H1 (cell line): ENCODE measurements at regions not wholly inside any gene's neighbourhood (a gene's known extent, or its start where the extent isn't known, plus 50 kb on each side); places are given as distances from the start of the nearest gene placed in this dataset.

Experiments used
- HDAC2 ChIP-seq, 2 experiments: fragments of 300-600 bp in 1 of 2; sonication (generic) in 1 of 2; IDR thresholded peaks; 2 replicates each; pipeline ENCODE4 v1.6.1; 2011 to 2012; ENCODE audit warnings: low read depth in 2 of 2, low read length in 2 of 2, mild to moderate bottlenecking in 2 of 2, moderate library complexity in 2 of 2, borderline replicate concordance in 1 of 2, inconsistent platforms in 1 of 2
- KDM5A ChIP-seq: fragments of 200-600 bp; IDR thresholded peaks from 2 replicates; pipeline ENCODE4 v1.7.1; 2012; ENCODE audit warnings: mild to moderate bottlenecking, low read length, inconsistent platforms, mixed read lengths
- POLR2A ChIP-seq, 2 experiments: IDR thresholded peaks; 1 replicate in 1 of 2; 2 replicates in 1 of 2; pipeline ENCODE4 v1.6.1; 2011; ENCODE audit warnings: low read depth in 2 of 2, low read length in 2 of 2, mild to moderate bottlenecking in 2 of 2; ENCODE audit errors: control extremely low read depth in 1 of 2
- SAP30 ChIP-seq: fragments of 300-600 bp; sonication (generic); IDR thresholded peaks from 2 replicates; pipeline ENCODE4 v1.7.1; 2012; ENCODE audit warnings: low read length, moderate library complexity, mild to moderate bottlenecking, inconsistent platforms; ENCODE audit not compliant: insufficient read depth, insufficient replicate concordance
- SIRT6 ChIP-seq: IDR thresholded peaks from one replicate; pipeline ENCODE4 v1.7.1; 2012; ENCODE audit warnings: low read length, inconsistent platforms
- SRF ChIP-seq: IDR thresholded peaks from 2 replicates; pipeline ENCODE4 v1.6.1; 2011; ENCODE audit warnings: mild to moderate bottlenecking, low read depth, low read length, moderate library complexity
- TF ChIP-seq, protein P1 (sequence below): fragments of 300-600 bp; sonication (generic); IDR thresholded peaks from 2 replicates; pipeline ENCODE4 v1.7.1; 2012; ENCODE audit warnings: low read length, moderate library complexity, mild to moderate bottlenecking, inconsistent platforms; ENCODE audit not compliant: insufficient replicate concordance
- TF ChIP-seq, protein P2 (sequence below): IDR thresholded peaks from 2 replicates; pipeline ENCODE4 v1.6.1; 2012; ENCODE audit warnings: inconsistent platforms

DNA sequence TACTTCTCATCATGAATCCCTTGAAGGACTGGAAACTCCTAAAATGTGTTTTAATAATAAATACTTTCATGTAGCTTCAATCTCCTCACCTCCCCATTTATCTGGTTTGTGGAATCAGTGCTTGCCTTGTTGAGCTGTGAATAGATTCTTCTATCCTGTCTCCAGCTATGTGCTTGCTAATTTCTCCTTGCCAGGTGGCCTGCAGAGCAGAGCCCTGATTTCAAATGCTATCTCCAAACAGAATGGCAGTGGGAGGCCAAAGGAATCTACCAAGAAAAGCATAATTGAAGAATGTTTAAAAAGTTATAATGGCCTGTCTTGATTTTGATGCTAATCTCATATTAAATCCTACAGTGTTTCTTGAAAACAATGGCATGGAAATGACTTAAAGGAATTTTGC is 309.3 kb upstream of the CHORDC1 start (continued):
- TF ChIP-seq, protein P1, sequence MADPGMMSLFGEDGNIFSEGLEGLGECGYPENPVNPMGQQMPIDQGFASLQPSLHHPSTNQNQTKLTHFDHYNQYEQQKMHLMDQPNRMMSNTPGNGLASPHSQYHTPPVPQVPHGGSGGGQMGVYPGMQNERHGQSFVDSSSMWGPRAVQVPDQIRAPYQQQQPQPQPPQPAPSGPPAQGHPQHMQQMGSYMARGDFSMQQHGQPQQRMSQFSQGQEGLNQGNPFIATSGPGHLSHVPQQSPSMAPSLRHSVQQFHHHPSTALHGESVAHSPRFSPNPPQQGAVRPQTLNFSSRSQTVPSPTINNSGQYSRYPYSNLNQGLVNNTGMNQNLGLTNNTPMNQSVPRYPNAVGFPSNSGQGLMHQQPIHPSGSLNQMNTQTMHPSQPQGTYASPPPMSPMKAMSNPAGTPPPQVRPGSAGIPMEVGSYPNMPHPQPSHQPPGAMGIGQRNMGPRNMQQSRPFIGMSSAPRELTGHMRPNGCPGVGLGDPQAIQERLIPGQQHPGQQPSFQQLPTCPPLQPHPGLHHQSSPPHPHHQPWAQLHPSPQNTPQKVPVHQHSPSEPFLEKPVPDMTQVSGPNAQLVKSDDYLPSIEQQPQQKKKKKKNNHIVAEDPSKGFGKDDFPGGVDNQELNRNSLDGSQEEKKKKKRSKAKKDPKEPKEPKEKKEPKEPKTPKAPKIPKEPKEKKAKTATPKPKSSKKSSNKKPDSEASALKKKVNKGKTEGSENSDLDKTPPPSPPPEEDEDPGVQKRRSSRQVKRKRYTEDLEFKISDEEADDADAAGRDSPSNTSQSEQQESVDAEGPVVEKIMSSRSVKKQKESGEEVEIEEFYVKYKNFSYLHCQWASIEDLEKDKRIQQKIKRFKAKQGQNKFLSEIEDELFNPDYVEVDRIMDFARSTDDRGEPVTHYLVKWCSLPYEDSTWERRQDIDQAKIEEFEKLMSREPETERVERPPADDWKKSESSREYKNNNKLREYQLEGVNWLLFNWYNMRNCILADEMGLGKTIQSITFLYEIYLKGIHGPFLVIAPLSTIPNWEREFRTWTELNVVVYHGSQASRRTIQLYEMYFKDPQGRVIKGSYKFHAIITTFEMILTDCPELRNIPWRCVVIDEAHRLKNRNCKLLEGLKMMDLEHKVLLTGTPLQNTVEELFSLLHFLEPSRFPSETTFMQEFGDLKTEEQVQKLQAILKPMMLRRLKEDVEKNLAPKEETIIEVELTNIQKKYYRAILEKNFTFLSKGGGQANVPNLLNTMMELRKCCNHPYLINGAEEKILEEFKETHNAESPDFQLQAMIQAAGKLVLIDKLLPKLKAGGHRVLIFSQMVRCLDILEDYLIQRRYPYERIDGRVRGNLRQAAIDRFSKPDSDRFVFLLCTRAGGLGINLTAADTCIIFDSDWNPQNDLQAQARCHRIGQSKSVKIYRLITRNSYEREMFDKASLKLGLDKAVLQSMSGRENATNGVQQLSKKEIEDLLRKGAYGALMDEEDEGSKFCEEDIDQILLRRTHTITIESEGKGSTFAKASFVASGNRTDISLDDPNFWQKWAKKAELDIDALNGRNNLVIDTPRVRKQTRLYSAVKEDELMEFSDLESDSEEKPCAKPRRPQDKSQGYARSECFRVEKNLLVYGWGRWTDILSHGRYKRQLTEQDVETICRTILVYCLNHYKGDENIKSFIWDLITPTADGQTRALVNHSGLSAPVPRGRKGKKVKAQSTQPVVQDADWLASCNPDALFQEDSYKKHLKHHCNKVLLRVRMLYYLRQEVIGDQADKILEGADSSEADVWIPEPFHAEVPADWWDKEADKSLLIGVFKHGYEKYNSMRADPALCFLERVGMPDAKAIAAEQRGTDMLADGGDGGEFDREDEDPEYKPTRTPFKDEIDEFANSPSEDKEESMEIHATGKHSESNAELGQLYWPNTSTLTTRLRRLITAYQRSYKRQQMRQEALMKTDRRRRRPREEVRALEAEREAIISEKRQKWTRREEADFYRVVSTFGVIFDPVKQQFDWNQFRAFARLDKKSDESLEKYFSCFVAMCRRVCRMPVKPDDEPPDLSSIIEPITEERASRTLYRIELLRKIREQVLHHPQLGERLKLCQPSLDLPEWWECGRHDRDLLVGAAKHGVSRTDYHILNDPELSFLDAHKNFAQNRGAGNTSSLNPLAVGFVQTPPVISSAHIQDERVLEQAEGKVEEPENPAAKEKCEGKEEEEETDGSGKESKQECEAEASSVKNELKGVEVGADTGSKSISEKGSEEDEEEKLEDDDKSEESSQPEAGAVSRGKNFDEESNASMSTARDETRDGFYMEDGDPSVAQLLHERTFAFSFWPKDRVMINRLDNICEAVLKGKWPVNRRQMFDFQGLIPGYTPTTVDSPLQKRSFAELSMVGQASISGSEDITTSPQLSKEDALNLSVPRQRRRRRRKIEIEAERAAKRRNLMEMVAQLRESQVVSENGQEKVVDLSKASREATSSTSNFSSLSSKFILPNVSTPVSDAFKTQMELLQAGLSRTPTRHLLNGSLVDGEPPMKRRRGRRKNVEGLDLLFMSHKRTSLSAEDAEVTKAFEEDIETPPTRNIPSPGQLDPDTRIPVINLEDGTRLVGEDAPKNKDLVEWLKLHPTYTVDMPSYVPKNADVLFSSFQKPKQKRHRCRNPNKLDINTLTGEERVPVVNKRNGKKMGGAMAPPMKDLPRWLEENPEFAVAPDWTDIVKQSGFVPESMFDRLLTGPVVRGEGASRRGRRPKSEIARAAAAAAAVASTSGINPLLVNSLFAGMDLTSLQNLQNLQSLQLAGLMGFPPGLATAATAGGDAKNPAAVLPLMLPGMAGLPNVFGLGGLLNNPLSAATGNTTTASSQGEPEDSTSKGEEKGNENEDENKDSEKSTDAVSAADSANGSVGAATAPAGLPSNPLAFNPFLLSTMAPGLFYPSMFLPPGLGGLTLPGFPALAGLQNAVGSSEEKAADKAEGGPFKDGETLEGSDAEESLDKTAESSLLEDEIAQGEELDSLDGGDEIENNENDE, result no peak
- TF ChIP-seq HDAC2 (IDR thresholded peaks at IDR 0.05; ENCODE audit: borderline replicate concordance in 1 of 2, low read depth in 2 of 2, low read length in 2 of 2) (no peak), SAP30 (no peak), SRF (no peak), POLR2A (IDR thresholded peaks at IDR 0.05; ENCODE audit: control extremely low read depth in 1 of 2, low read depth in 2 of 2, low read length in 2 of 2) (no peak), SIRT6 (no peak), KDM5A (no peak)
- TF ChIP-seq, protein P2, sequence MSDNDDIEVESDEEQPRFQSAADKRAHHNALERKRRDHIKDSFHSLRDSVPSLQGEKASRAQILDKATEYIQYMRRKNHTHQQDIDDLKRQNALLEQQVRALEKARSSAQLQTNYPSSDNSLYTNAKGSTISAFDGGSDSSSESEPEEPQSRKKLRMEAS, result no peak
